GM12891 (cell line): ENCODE measurements at regions not wholly inside any gene's neighbourhood (a gene's known extent, or its start where the extent isn't known, plus 50 kb on each side); places are given as distances from the start of the nearest gene placed in this dataset.

Experiments used
- PAX5 ChIP-seq: IDR thresholded peaks from 2 replicates; pipeline ENCODE4 v1.6.1; 2011; ENCODE audit warnings: low read length, moderate library complexity, mild to moderate bottlenecking; ENCODE audit not compliant: insufficient read depth, severe bottlenecking
- POLR2A ChIP-seq: IDR thresholded peaks from 2 replicates; pipeline ENCODE4 v1.6.1; 2011; ENCODE audit warnings: low read depth, low read length, control low read depth
- POLR2AphosphoS5 ChIP-seq: IDR thresholded peaks from 2 replicates; pipeline ENCODE4 v1.6.1; 2011; ENCODE audit warnings: low read depth, low read length, control low read depth
- SPI1 ChIP-seq: IDR thresholded peaks from 2 replicates; pipeline ENCODE4 v1.6.1; 2011; ENCODE audit warnings: low read depth, low read length, control low read depth
- TAF1 ChIP-seq: IDR thresholded peaks from 2 replicates; pipeline ENCODE4 v1.6.1; 2011; ENCODE audit warnings: low read depth, low read length, control low read depth

GRCh38 chr6:28807682-28808280 is 116.0 kb downstream of the TRIM27 start:
- TF ChIP-seq POLR2AphosphoS5 (no peak), POLR2A (no peak), TAF1 (no peak), PAX5 (no peak), SPI1 (no peak)
